IMR-90 (cell line): ENCODE measurements at regions not wholly inside any gene's neighbourhood (a gene's known extent, or its start where the extent isn't known, plus 50 kb on each side); places are given as distances from the start of the nearest gene placed in this dataset.
"Not testable (repeated sequence)": the region's sequence is repeated elsewhere in the genome, so short reads cannot be mapped to it uniquely, and the experiment has no call there.

Source experiments
- ATAC-seq: fragments of 200-7000 bp; cut with Tn5 transposase; 2 replicates; pipeline ENCODE4 v1.9.1; 2020; ENCODE audit warnings: low read depth, mild to moderate bottlenecking, moderate library complexity
- BruUV-seq: library from RNA; stranded (reverse); fragments of 400-500 nt; replicated peaks from 2 replicates; lab custom pipeline; 2021; lab: Mats Ljungman, UMichigan
- CTCF ChIA-PET: fragments of 300-600 bp; formaldehyde crosslinking; extraction: SDS; loops from one replicate; lab custom pipeline; 2021; ENCODE audit warnings: antibody characterized with exemption; lab: Yijun Ruan, JAX
- POLR2A ChIA-PET: fragments of 300-600 bp; sonication (Branson Sonifier 250); formaldehyde crosslinking; loops from one replicate; lab custom pipeline; 2022; ENCODE audit warnings: antibody characterized with exemption; ENCODE audit not compliant: unreplicated experiment; lab: Charles Lee
- DNase-seq: peaks from one replicate; pipeline ENCODE4 v3.0.0; 2013
- H2AFZ ChIP-seq: replicated peaks from 2 replicates; pipeline ENCODE3; 2013; ENCODE audit warnings: low read length, mild to moderate bottlenecking; ENCODE audit not compliant: poor library complexity
- H2AK5ac ChIP-seq: 2 replicates; pipeline ENCODE4 v1.6.1; 2013; ENCODE audit warnings: low read depth, low read length, inconsistent platforms
- H2AK9ac ChIP-seq: replicated peaks from 2 replicates; pipeline ENCODE3; 2013; ENCODE audit warnings: mild to moderate bottlenecking, low read depth, low read length, moderate library complexity; ENCODE audit not compliant: poor library complexity
- H2BK120ac ChIP-seq: 2 replicates; pipeline ENCODE4 v1.6.1; 2013; ENCODE audit warnings: low read depth, low read length, inconsistent platforms
- H2BK15ac ChIP-seq: 3 replicates; pipeline ENCODE4 v1.6.1; 2013; ENCODE audit warnings: low read depth, low read length, inconsistent platforms
- H2BK20ac ChIP-seq: 2 replicates; pipeline ENCODE4 v1.6.1; 2013; ENCODE audit warnings: low read depth, mild to moderate bottlenecking, inconsistent platforms, low read length, moderate library complexity
- H2BK5ac ChIP-seq: 2 replicates; pipeline ENCODE4 v1.6.1; 2013; ENCODE audit warnings: mild to moderate bottlenecking, low read depth, low read length, inconsistent platforms; ENCODE audit not compliant: poor library complexity, severe bottlenecking
- H3K14ac ChIP-seq: replicated peaks from 2 replicates; pipeline ENCODE4 v1.6.1; 2013; ENCODE audit warnings: low read depth, low read length, inconsistent platforms
- H3K18ac ChIP-seq: 2 replicates; pipeline ENCODE4 v1.6.1; 2013; ENCODE audit warnings: low read depth, low read length, control low read depth
- H3K23ac ChIP-seq: 2 replicates; pipeline ENCODE4 v1.6.1; 2013; ENCODE audit warnings: low read depth, low read length, inconsistent platforms
- H3K27ac ChIP-seq: 2 replicates; pipeline ENCODE4 v1.5.1; 2013; ENCODE audit warnings: mild to moderate bottlenecking, control low read depth, low read length; ENCODE audit not compliant: insufficient read depth
- H3K27me3 ChIP-seq: 2 replicates; pipeline ENCODE4 v1.6.1; 2013; ENCODE audit warnings: low read length; ENCODE audit not compliant: control insufficient read depth, insufficient read depth
- H3K36me3 ChIP-seq: 2 replicates; pipeline ENCODE4 v1.6.1; 2013; ENCODE audit warnings: low read length, mixed read lengths; ENCODE audit not compliant: control insufficient read depth, insufficient read depth
- H3K4ac ChIP-seq: 2 replicates; pipeline ENCODE4 v1.6.1; 2013; ENCODE audit warnings: low read depth, low read length, inconsistent platforms
- H3K4me1 ChIP-seq: 2 replicates; pipeline ENCODE4 v1.6.1; 2013; ENCODE audit warnings: low read length, mixed read lengths; ENCODE audit not compliant: control insufficient read depth, insufficient read depth
- H3K4me2 ChIP-seq: 2 replicates; pipeline ENCODE4 v1.6.1; 2013; ENCODE audit warnings: low read depth, mild to moderate bottlenecking, control low read depth, low read length, moderate library complexity
- H3K4me3 ChIP-seq: 2 replicates; pipeline ENCODE4 v1.5.1; 2013; ENCODE audit warnings: low read depth, mild to moderate bottlenecking, control low read depth, low read length, moderate library complexity; ENCODE audit not compliant: insufficient read depth
- H3K56ac ChIP-seq: 2 replicates; pipeline ENCODE4 v1.6.1; 2013; ENCODE audit warnings: low read length, inconsistent platforms; ENCODE audit not compliant: insufficient read depth; ENCODE audit errors: extremely low read depth
- H3K79me1 ChIP-seq, 2 experiments: 2 replicates each; pipeline ENCODE4 v1.6.1; 2013; ENCODE audit warnings: low read length in 2 of 2, inconsistent platforms in 1 of 2, low read depth in 1 of 2
- H3K9ac ChIP-seq: 2 replicates; pipeline ENCODE4 v1.6.1; 2013; ENCODE audit warnings: low read depth, low read length, control low read depth
- H3K9me1 ChIP-seq: 2 replicates; pipeline ENCODE4 v1.6.1; 2013; ENCODE audit warnings: low read length, inconsistent platforms; ENCODE audit not compliant: insufficient read depth
- H3K9me3 ChIP-seq: 2 replicates; pipeline ENCODE4 v1.6.1; 2013; ENCODE audit warnings: low read length; ENCODE audit not compliant: control insufficient read depth, insufficient read depth
- H4K20me1 ChIP-seq: 2 replicates; pipeline ENCODE4 v1.6.1; 2013; ENCODE audit warnings: low read length, inconsistent platforms; ENCODE audit not compliant: insufficient read depth
- H4K5ac ChIP-seq: 2 replicates; pipeline ENCODE4 v1.6.1; 2013; ENCODE audit warnings: mild to moderate bottlenecking, low read depth, low read length, control low read depth
- H4K8ac ChIP-seq, 2 experiments: 2 replicates each; pipeline ENCODE4 v1.6.1; 2013; ENCODE audit warnings: low read depth in 2 of 2, low read length in 2 of 2, control low read depth in 1 of 2, inconsistent platforms in 1 of 2
- H4K91ac ChIP-seq: 2 replicates; pipeline ENCODE4 v1.6.1; 2013; ENCODE audit warnings: low read depth, low read length, inconsistent platforms; ENCODE audit not compliant: insufficient read depth
- WGBS, 2 experiments: methylation state at CpG; one replicate each; pipeline versions ENCODE4 v1.1.5 to v1.1.7; 2013; ENCODE audit warnings: missing lambda C conversion rate in 2 of 2; ENCODE audit not compliant: insufficient read length in 1 of 2; ENCODE audit errors: extremely low coverage in 2 of 2; 5-methylcytosine and 5-hydroxymethylcytosine counted together
- dilution Hi-C: fragments of 300-500 bp; cut with HindIII; formaldehyde crosslinking; loops from one replicate; pipeline ENCODE4 v1.14.3; 2018; ENCODE audit warnings: low sequenced_read_pairs; ENCODE audit not compliant: unreplicated experiment
- in situ Hi-C: fragments of 300-500 bp; cut with MboI; formaldehyde crosslinking; loops from 3 replicates; pipeline ENCODE4 v1.14.3; 2019; ENCODE audit warnings: low sequenced_read_pairs, inconsistent platforms, mixed read lengths
- intact Hi-C: fragments of 100-400 bp; cut with micrococcal nuclease; formaldehyde crosslinking; loops from 2 replicates; pipeline ENCODE4 v1.10.0; 2022

DNA sequence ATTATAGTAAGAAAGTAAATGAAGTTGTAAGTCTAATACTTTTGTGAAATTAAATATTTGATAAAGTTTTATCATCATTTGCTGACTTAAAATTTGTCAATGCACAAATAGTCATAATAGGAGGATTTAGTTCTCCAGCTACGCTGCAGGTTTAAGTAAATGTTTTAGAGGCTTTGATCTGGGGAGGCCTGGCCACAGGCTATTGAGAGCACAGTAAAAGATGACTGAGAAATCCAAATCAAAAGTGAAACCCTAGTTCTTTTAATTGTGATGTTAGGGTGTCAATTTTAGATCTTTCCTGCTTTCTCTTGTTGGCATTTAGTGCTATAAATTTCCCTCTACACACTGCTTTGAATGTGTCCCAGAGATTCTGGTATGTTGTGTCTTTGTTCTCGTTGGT is 694.3 kb upstream of the ZNF385D start:
- H4K5ac ChIP-seq, H4K91ac ChIP-seq, H3K27ac ChIP-seq, H3K9me3 ChIP-seq, H3K18ac ChIP-seq, H3K27me3 ChIP-seq, H4K8ac ChIP-seq, H3K56ac ChIP-seq, H2BK20ac ChIP-seq, H2AK5ac ChIP-seq, POLR2A ChIA-PET, CTCF ChIA-PET, H2BK15ac ChIP-seq, H4K20me1 ChIP-seq, H2AK9ac ChIP-seq, H3K79me1 ChIP-seq, H3K4ac ChIP-seq, intact Hi-C loops, DNase-seq, ATAC-seq, H3K14ac ChIP-seq, H2AFZ ChIP-seq, H3K4me2 ChIP-seq, H3K36me3 ChIP-seq, H3K4me1 ChIP-seq, H3K9ac ChIP-seq, H2BK120ac ChIP-seq, dilution Hi-C loops, H2BK5ac ChIP-seq, H3K4me3 ChIP-seq, in situ Hi-C loops, BruUV-seq, H3K23ac ChIP-seq, H3K9me1 ChIP-seq: not testable (repeated sequence)
- WGBS, 2 experiments: no CpG with 5 or more reads among the region's 2 CpGs
